ENCODE measurements at regions not wholly inside any gene's neighbourhood (a gene's known extent, or its start where the extent isn't known, plus 50 kb on each side); places are given as distances from the start of the nearest gene placed in this dataset.

GRCh38 chr5:167582886-167583285 lies 708.6 kb upstream of the WWC1 start:
- H3K27ac ChIP-seq: no peak overlapping the region
- peaks cover 3% of the 10 kb centered on the region; the same call in 1 of the 2 replicates for H3K27me3 ChIP-seq
- no peak for DNase-seq
- H3K36me3 ChIP-seq: no peaks in the 10 kb centered on the region
- H3K4me1 ChIP-seq: no peaks in the 10 kb centered on the region
- no peaks in the 10 kb centered on the region for H3K9me3 ChIP-seq (replicated peaks)
- no peak overlapping the region for H3K4me3 ChIP-seq

GRCh38 chr5:167585184-167585583 lies 706.3 kb upstream of the WWC1 start:
- no peaks in the 10 kb centered on the region for H3K4me1 ChIP-seq
- H3K27me3 ChIP-seq: 0 out of 2 replicates have a peak, but pooled peaks cover 3% of the 10 kb centered on the region
- no peak overlapping the region for H3K4me3 ChIP-seq
- H3K27ac ChIP-seq: no peak overlapping the region
- no peaks in the 10 kb centered on the region for H3K9me3 ChIP-seq (replicated peaks)
- no peaks in the 10 kb centered on the region for H3K36me3 ChIP-seq
- no peak for DNase-seq

- no peaks in the 10 kb centered on the region for H3K4me1 ChIP-seq
- H3K36me3 ChIP-seq: no peaks in the 10 kb centered on the region
- no peak overlapping the region for H3K4me3 ChIP-seq
- DNase-seq: peak; percentile 10 to 46
- H3K9me3 ChIP-seq (replicated peaks): no peaks in the 10 kb centered on the region
- no peak overlapping the region for H3K27ac ChIP-seq
- H3K27me3 ChIP-seq: no peaks in the 10 kb centered on the region; the same call in 1 of the 2 replicates
Observed at GRCh38 chr5:167587772-167588437, 703.5 kb upstream of the WWC1 start.

- no peaks in the 10 kb centered on the region for H3K9me3 ChIP-seq (replicated peaks)
- no peak for DNase-seq
Observed at GRCh38 chr5:167592114-167592513, 699.3 kb upstream of the WWC1 start.

GRCh38 chr5:167593329-167594060 lies 698.0 kb upstream of the WWC1 start:
- Histone ChIP-seq H3K4me1 (no peaks in the 10 kb centered on the region), H3K36me3 (no peaks in the 10 kb centered on the region), H3K27me3 (peaks cover 10% of the 10 kb centered on the region; the same call in 1 of the 2 replicates), H3K4me3 (no peak overlapping the region), H3K9me3 (replicated peaks) (no peaks in the 10 kb centered on the region), H3K27ac (no peak overlapping the region)
- peak in 1 of 2 experiments; percentile 22 for DNase-seq

More at GRCh38 chr5:167592114-167592513, 699.3 kb upstream of the WWC1 start:
- Histone ChIP-seq H3K4me1 (no peaks in the 10 kb centered on the region), H3K27ac (no peak overlapping the region), H3K36me3 (no peaks in the 10 kb centered on the region), H3K4me3 (no peak overlapping the region), H3K27me3 (peaks cover 6% of the 10 kb centered on the region; the same call in 1 of the 2 replicates)

- Histone ChIP-seq H3K36me3 (no peaks in the 10 kb centered on the region), H3K27me3 (peaks cover 10% of the 10 kb centered on the region; the same call in 1 of the 2 replicates), H3K27ac (no peak overlapping the region), H3K4me1 (no peaks in the 10 kb centered on the region), H3K4me3 (no peak overlapping the region), H3K9me3 (replicated peaks) (no peaks in the 10 kb centered on the region)
- no peak for DNase-seq
Observed at GRCh38 chr5:167594061-167594435, 697.4 kb upstream of the WWC1 start.

GRCh38 chr5:167594750-167595149 lies 696.7 kb upstream of the WWC1 start:
- Histone ChIP-seq H3K27ac (no peak overlapping the region), H3K4me3 (no peak overlapping the region), H3K4me1 (no peaks in the 10 kb centered on the region), H3K27me3 (peaks cover 10% of the 10 kb centered on the region; the same call in 1 of the 2 replicates), H3K36me3 (no peaks in the 10 kb centered on the region), H3K9me3 (replicated peaks) (no peaks in the 10 kb centered on the region)
- DNase-seq: no peak

GRCh38 chr5:167595196-167595595 lies 696.2 kb upstream of the WWC1 start:
- DNase-seq: no peak
- Histone ChIP-seq H3K27me3 (peaks cover 10% of the 10 kb centered on the region; the same call in 1 of the 2 replicates), H3K4me1 (no peaks in the 10 kb centered on the region), H3K27ac (no peak overlapping the region), H3K4me3 (no peak overlapping the region), H3K9me3 (replicated peaks) (no peaks in the 10 kb centered on the region), H3K36me3 (no peaks in the 10 kb centered on the region)

GRCh38 chr5:167598166-167598565 lies 693.3 kb upstream of the WWC1 start:
- Histone ChIP-seq H3K27ac (no peak overlapping the region), H3K4me3 (no peak overlapping the region), H3K4me1 (no peaks in the 10 kb centered on the region), H3K36me3 (no peaks in the 10 kb centered on the region), H3K27me3 (peaks cover 10% of the 10 kb centered on the region; the same call in 1 of the 2 replicates), H3K9me3 (replicated peaks) (no peaks in the 10 kb centered on the region)
- DNase-seq: no peak

- H3K4me1 ChIP-seq: no peaks in the 10 kb centered on the region
- no peak for DNase-seq
- H3K9me3 ChIP-seq (replicated peaks): no peaks in the 10 kb centered on the region
- H3K27me3 ChIP-seq: peaks cover 4% of the 10 kb centered on the region; the same call in 1 of the 2 replicates
- H3K4me3 ChIP-seq: no peak overlapping the region
- H3K27ac ChIP-seq: no peak overlapping the region
- H3K36me3 ChIP-seq: no peaks in the 10 kb centered on the region
Observed at GRCh38 chr5:167602067-167602466, 689.4 kb upstream of the WWC1 start.

- Histone ChIP-seq H3K27ac (no peak overlapping the region), H3K9me3 (replicated peaks) (no peaks in the 10 kb centered on the region), H3K36me3 (no peaks in the 10 kb centered on the region), H3K4me1 (no peaks in the 10 kb centered on the region), H3K27me3 (no peaks in the 10 kb centered on the region; the same call in 1 of the 2 replicates), H3K4me3 (no peak overlapping the region)
- DNase-seq: no peak
Observed at GRCh38 chr5:167603135-167603534, 688.3 kb upstream of the WWC1 start.

- DNase-seq: no peak
- Histone ChIP-seq H3K4me3 (no peak overlapping the region), H3K4me1 (no peaks in the 10 kb centered on the region), H3K27me3 (no peaks in the 10 kb centered on the region), H3K9me3 (replicated peaks) (no peaks in the 10 kb centered on the region), H3K36me3 (no peaks in the 10 kb centered on the region), H3K27ac (no peak overlapping the region)
Observed at GRCh38 chr5:167608390-167609272, 682.8 kb upstream of the WWC1 start.

GRCh38 chr5:167614294-167615021 lies 677.0 kb upstream of the WWC1 start:
- Histone ChIP-seq H3K36me3 (no peaks in the 10 kb centered on the region), H3K27ac (no peak overlapping the region), H3K4me3 (no peak overlapping the region), H3K9me3 (replicated peaks) (no peaks in the 10 kb centered on the region), H3K4me1 (no peaks in the 10 kb centered on the region), H3K27me3 (no peaks in the 10 kb centered on the region; the same call in 1 of the 2 replicates)
- no peak for DNase-seq
